Stimulated activated naive B cell treated with anti-CD40 and anti-IgM and Interleukin-4, amounts not matched to agents 10 μg/mL and 1 μg/mL and 100 μg/mL, for 72 hours (primary cell): ENCODE measurements at regions not wholly inside any gene's neighbourhood (a gene's known extent, or its start where the extent isn't known, plus 50 kb on each side); places are given as distances from the start of the nearest gene placed in this dataset.
"Not testable (repeated sequence)": the region's sequence is repeated elsewhere in the genome, so short reads cannot be mapped to it uniquely, and the experiment has no call there.

ENCODE experiments used
- ATAC-seq, 2 donors: fragments of 150-1000 bp; cut with Tn5 transposase; replicated peaks; 2 replicates each; pipeline ENCODE4 v1.10.0; 2021; ENCODE audit warnings: moderate library complexity in 1 of 2
- DNase-seq: peaks from one replicate; pipeline ENCODE4 v3.0.0; 2021
- H3K27ac Mint-ChIP-seq: one replicate; pipeline ENCODE4 v1.8.0; 2022; ENCODE audit warnings: mild to moderate bottlenecking, mixed read lengths
- H3K27me3 Mint-ChIP-seq, 2 donors: one replicate each; pipeline ENCODE4 v1.8.0; 2022; ENCODE audit warnings: mixed read lengths in 2 of 2
- H3K36me3 Mint-ChIP-seq, 2 donors: one replicate each; pipeline ENCODE4 v1.8.0; 2022; ENCODE audit warnings: mixed read lengths in 2 of 2, mild to moderate bottlenecking in 1 of 2
- H3K4me1 Mint-ChIP-seq, 2 donors: one replicate each; pipeline ENCODE4 v1.8.0; 2022; ENCODE audit warnings: mixed read lengths in 2 of 2, mild to moderate bottlenecking in 1 of 2
- H3K4me3 Mint-ChIP-seq, 2 donors: one replicate each; pipeline ENCODE4 v1.8.0; 2022; ENCODE audit warnings: mild to moderate bottlenecking in 2 of 2, mixed read lengths in 2 of 2, moderate library complexity in 1 of 2
- H3K9me3 Mint-ChIP-seq, 2 donors: one replicate each; pipeline ENCODE4 v1.8.0; 2022; ENCODE audit warnings: mixed read lengths in 2 of 2, mild to moderate bottlenecking in 1 of 2

DNA sequence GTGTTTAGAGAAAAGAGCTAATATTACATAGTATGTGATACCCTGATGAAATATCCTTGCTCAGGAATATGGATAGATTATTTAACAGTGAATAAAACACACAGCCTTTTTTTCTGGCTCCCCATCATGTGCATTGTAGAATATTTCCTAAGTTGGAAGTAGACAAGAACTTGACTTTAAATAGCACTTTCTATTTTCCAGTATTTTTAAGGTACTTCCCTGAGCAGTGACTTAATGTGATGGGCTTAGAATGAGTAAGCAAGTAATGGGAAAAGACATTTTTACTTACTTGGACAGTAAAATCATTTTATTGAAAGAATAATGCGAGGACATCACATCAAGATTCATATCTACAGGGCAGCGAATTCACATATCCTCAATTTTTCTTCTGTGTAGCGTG lies 176.7 kb upstream of the SLC8A1 start:
- no peaks in the 10 kb centered on the region for H3K4me1 Mint-ChIP-seq
- no peak overlapping the region for H3K27ac Mint-ChIP-seq
- H3K36me3 Mint-ChIP-seq, result no peaks in the 10 kb centered on the region
- H3K4me3 Mint-ChIP-seq, result no peak overlapping the region
- no peak for ATAC-seq
- no peak for DNase-seq
- H3K9me3 Mint-ChIP-seq, result no peaks in the 10 kb centered on the region
- H3K27me3 Mint-ChIP-seq, result no peaks in the 10 kb centered on the region

DNA sequence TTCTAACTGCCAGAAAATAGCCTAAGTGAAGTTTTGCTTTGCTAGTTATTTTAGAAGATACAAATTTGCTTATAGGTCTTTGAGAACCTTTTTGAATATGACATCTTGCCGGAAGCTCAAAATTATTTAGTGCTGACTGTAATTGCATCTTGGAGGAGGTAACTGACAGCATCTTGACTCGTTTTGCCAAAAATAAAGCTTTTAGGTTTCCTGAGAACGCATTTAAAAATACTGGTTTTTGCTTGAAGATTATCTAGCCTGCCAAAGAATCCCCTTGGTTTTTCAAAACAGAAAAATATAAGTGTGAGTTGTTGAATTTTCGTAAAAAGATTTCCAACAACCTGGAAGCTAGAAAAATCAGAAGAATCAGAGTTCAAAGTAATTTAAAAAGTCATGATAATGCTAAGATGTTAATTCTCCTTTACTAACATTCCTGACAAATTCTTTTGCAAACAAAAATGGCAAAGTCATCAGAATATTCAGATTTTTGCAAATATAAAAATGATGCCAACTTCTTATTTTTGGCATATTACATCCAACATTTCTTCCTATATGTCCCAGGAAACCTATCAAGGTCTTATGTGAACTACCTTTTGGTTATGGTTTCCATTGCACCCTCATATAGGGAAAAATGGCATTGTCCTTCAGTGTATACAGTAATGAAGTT lies 178.0 kb upstream of the SLC8A1 start:
- Mint-ChIP-seq H3K36me3 (no peaks in the 10 kb centered on the region), H3K9me3 (no peaks in the 10 kb centered on the region), H3K27ac (no peak overlapping the region), H3K4me3 (no peak overlapping the region), H3K4me1 (no peaks in the 10 kb centered on the region), H3K27me3 (no peaks in the 10 kb centered on the region)
- DNase-seq (no peak), ATAC-seq (no peak)

DNA sequence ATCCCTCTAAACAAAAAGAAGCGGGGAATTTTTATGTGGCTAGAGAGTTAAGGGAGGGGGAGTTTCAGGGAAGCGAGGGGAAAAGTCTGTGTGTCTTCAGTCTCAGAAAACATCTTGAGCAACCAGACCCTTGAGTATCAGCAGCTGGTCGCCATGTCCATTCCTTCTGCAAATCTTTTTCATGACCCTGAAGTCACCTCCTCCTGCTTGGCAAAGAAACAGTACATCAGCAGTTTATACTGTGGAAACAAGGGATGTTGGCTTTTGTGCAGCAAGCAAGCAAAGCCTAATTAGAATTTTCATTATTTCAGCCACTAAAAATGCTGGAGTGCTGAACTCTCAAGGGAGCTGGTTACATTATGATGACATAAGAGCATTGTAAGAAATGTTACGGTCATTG lies 187.4 kb upstream of the SLC8A1 start:
- Mint-ChIP-seq H3K27ac (no peak overlapping the region), H3K9me3 (no peaks in the 10 kb centered on the region), H3K4me1 (no peaks in the 10 kb centered on the region), H3K4me3 (no peak overlapping the region), H3K27me3 (no peaks in the 10 kb centered on the region), H3K36me3 (no peaks in the 10 kb centered on the region)
- ATAC-seq (no peak), DNase-seq (no peak)

DNA sequence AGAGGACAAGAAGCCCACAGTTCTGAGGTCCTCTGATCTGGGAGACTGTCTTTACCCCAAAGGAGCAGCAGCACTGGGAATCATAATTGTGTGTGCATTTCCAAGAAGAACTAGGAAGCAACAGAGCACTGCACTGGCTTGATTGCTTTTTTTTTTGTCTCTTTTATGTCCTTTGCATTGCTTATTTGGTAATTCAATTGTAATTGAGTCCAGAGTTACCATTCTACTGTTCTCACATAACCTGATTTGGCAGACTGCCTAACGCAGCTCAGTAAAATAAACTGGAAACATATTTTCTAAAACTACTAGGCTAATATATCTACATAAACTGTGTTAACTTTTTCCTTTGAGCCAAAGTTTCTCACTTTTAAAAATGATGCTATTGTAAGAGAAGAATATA lies 190.3 kb upstream of the SLC8A1 start:
- no peak for ATAC-seq

DNA sequence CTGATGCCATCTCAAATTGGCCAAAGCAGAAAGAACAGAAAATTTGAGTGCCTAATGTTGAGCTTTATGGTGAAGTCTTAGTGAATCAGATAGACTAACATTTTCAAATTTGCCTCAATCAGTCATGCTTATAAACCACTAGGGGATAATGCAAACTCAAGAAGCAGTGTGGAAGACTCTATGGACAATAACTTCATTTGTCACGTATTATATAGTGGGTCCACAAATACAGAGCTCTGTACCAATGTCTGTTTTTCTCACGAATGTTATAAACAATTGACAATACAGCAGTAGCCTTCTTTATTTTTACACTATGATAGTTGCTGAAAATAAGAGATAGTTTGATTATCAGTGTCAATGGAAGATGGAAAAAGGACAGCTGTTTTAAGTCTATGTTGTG lies 190.8 kb upstream of the SLC8A1 start:
- H3K4me1 Mint-ChIP-seq, result no peaks in the 10 kb centered on the region
- no peaks in the 10 kb centered on the region for H3K27me3 Mint-ChIP-seq
- H3K27ac Mint-ChIP-seq, result no peak overlapping the region
- no peak for ATAC-seq
- H3K9me3 Mint-ChIP-seq, result no peaks in the 10 kb centered on the region
- DNase-seq, result no peak
- no peaks in the 10 kb centered on the region for H3K36me3 Mint-ChIP-seq
- no peak overlapping the region for H3K4me3 Mint-ChIP-seq

More for the DNA sequence above, 190.3 kb upstream of the SLC8A1 start:
- DNase-seq, result no peak
- Mint-ChIP-seq H3K27me3 (no peaks in the 10 kb centered on the region), H3K4me1 (no peaks in the 10 kb centered on the region), H3K27ac (no peak overlapping the region), H3K4me3 (no peak overlapping the region), H3K36me3 (no peaks in the 10 kb centered on the region), H3K9me3 (no peaks in the 10 kb centered on the region)

DNA sequence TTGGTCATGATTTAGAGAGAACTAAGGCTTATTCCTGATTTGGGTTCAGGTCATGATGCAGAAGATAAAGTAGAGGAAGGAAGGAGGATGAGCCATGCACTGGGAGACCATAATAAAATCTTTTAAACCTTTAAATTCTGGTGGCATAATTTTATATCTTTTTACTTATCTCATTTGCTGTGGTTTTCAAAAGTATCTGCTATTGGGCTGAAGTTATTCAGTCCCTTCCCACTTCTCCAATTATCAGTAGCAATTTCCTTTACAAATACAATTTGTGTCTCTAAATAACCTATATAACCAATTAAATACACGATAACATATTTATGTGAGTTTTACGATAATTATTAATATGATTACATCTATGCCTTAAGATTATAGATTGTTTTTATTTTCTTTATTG lies 194.8 kb upstream of the SLC8A1 start:
- no peaks in the 10 kb centered on the region for H3K9me3 Mint-ChIP-seq
- H3K27ac Mint-ChIP-seq, result no peak overlapping the region
- ATAC-seq, result no peak
- no peak for DNase-seq
- no peaks in the 10 kb centered on the region for H3K27me3 Mint-ChIP-seq
- no peak overlapping the region for H3K4me3 Mint-ChIP-seq
- no peaks in the 10 kb centered on the region for H3K4me1 Mint-ChIP-seq
- H3K36me3 Mint-ChIP-seq, result no peaks in the 10 kb centered on the region

DNA sequence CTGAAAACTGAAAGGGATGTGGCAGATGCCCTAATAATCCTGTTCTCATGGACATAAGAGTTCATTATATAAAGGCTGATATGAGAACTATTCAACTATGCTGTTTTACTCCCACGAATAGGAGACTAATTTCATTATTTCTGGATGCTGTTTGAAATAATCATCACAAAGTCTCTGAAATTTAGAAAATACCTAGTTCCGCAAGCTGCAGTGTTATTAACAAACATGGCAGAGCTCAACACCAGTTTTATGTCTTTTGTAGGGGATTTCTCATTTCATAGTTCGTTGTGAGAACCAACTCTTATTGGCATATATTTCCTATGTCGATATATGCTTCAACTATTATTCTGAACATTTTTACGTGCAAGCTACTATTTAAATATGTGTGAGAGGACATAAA lies 200.3 kb upstream of the SLC8A1 start:
- Mint-ChIP-seq H3K9me3 (no peaks in the 10 kb centered on the region), H3K4me3 (no peak overlapping the region), H3K36me3 (no peaks in the 10 kb centered on the region), H3K27me3 (no peaks in the 10 kb centered on the region), H3K4me1 (no peaks in the 10 kb centered on the region), H3K27ac (no peak overlapping the region)
- ATAC-seq (no peak), DNase-seq (no peak)

DNA sequence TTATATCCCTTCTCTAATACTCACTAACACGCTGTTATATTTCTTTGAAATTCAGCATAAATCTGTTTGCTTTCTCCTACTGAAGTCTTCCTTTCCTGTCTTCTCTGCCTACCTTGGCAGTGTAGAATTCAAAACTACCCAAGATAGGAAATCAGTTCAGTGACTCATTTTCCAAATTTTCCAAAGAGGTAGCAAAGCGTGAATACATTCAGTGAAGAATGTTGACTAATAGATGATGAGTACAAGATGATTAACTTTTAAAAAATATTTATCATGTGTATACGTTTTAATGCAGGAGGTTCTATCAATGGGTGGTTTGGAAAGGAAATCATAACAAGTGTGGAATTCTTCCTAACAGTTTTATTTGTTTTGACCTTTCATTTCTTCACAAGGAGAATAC lies 201.9 kb upstream of the SLC8A1 start:
- Mint-ChIP-seq H3K9me3 (peaks cover 0 to 2% of the 10 kb centered on the region in 2 donors), H3K4me3 (no peak overlapping the region), H3K36me3 (no peaks in the 10 kb centered on the region), H3K27ac (no peak overlapping the region), H3K27me3 (no peaks in the 10 kb centered on the region), H3K4me1 (no peaks in the 10 kb centered on the region)
- ATAC-seq (no peak), DNase-seq (no peak)

DNA sequence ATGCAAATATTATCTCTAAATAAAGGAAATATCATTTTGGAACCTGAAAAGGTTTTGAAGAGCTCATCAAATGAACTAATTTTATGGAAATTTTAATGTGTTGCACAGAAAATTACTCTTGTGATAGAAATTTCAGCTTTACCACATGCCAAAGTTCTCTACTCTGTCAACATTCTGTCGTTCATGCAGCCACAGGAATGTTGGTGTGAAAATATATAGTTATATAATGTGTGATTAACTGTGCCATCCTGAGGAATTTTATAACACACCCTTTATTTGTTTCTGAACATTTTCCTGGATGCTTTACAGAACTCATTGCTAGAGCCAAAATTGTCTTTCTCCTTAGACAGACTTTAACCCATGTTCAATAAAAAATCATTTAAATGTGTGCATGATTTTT lies 202.5 kb upstream of the SLC8A1 start:
- H3K27ac Mint-ChIP-seq, result no peak overlapping the region
- no peaks in the 10 kb centered on the region for H3K36me3 Mint-ChIP-seq
- no peak overlapping the region for H3K4me3 Mint-ChIP-seq
- DNase-seq (no peak), ATAC-seq (no peak)
- H3K27me3 Mint-ChIP-seq, result no peaks in the 10 kb centered on the region
- H3K4me1 Mint-ChIP-seq, result no peaks in the 10 kb centered on the region
- H3K9me3 Mint-ChIP-seq, result peaks cover 0 to 2% of the 10 kb centered on the region in 2 donors

DNA sequence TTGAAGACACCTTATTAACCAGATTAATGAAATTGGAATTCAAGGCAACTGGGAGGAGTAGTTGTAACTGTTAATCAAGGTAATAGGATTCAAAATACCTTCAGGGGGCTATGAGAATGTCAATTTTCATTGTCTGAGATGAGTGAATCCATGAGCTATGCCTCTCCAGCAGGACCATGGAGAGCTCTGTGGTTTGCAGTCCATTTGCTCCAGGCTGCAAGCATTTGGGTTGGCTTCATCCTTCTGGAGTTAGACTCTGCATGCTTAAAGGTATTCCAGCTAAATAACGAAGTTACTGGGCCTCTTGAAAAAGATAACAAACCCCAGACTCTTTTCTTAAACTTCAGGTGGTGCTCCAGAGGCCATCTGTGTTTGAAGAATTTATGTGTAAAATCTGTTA lies 207.1 kb upstream of the SLC8A1 start:
- DNase-seq, result no peak
- Mint-ChIP-seq H3K9me3 (peaks cover 0 to 2% of the 10 kb centered on the region in 2 donors), H3K4me3 (no peak overlapping the region), H3K4me1 (no peaks in the 10 kb centered on the region), H3K27ac (no peak overlapping the region), H3K36me3 (no peaks in the 10 kb centered on the region), H3K27me3 (no peaks in the 10 kb centered on the region)
- ATAC-seq, result no peak

DNA sequence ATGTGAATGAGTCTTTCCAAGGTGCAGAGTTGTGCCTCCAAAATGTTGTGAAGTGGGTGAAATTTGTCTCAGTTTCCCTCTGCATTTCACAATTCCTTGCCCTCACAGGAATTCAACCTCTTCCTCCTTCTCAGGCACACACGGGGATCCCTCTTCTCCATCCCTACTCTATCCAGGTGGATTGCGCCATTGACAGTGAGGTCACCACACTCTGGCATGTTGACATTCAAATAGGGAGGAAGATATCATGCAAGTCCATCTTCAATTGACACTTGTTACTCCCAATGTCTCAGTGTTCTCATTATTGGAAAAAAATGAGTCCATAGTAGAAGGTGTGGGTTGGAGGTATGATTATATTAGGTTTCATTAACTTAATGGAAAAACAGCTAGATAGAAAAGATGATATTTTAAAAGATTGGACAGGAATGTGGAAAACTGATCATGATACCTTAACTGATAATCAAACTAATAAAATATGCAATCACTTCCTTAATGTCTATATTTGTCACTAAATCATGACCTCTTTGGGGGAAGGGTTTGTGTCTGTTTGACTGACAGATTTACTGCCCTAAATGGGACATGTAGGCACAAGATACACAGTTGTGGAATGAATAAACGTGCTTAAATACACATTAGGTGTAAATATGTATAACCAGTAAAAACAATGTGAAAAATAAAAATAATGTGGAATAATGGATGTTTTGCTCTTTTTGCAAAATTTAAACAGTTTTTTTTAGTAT lies 213.8 kb upstream of the SLC8A1 start:
- Mint-ChIP-seq H3K27me3 (no peaks in the 10 kb centered on the region), H3K27ac (no peak overlapping the region), H3K36me3 (no peaks in the 10 kb centered on the region), H3K4me3 (no peak overlapping the region), H3K9me3 (no peaks in the 10 kb centered on the region), H3K4me1 (no peaks in the 10 kb centered on the region)
- DNase-seq (no peak), ATAC-seq (no peak)

DNA sequence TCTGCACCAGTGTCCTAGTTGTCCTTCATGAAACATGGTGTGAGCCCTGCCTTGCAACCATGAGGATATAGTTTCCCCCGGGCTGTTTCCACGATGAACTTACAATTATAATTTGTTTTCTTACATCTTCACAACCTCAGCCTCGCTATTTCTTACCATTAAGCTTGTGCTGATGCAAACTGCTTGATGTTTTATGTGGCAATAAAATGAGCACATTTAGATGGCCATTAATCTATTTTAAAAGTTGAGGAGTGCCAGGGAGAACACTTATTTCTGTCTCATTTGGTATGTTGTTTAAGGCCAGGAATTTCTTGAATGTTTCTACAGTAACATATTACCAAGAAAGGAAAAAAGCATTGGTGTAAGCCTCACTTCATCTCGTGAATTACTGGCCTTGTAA lies 214.5 kb upstream of the SLC8A1 start:
- Mint-ChIP-seq H3K36me3 (no peaks in the 10 kb centered on the region), H3K27me3 (no peaks in the 10 kb centered on the region), H3K9me3 (no peaks in the 10 kb centered on the region), H3K4me1 (no peaks in the 10 kb centered on the region), H3K4me3 (no peak overlapping the region), H3K27ac (no peak overlapping the region)
- ATAC-seq (no peak), DNase-seq (no peak)

DNA sequence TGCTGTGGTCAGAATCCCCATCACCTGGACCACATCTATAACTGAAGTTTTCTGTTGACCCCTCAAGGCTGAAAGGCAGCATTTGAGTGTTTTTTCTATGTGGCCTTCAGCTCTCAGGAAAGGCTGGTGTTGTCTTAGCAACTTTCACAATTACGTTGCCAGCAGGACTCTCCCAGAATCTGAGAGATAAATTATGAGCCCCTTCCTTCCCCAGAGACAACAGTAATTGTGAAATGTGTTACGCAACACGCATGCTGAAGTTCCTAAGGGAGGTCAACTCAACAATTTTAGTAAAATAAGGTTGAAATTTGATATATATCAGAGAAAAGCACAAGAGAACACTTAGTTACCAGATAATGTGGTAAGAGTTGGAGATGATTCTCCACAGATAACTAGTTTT lies 216.5 kb upstream of the SLC8A1 start:
- ATAC-seq (no peak), DNase-seq (no peak)
- H3K27ac Mint-ChIP-seq, result no peak overlapping the region

DNA sequence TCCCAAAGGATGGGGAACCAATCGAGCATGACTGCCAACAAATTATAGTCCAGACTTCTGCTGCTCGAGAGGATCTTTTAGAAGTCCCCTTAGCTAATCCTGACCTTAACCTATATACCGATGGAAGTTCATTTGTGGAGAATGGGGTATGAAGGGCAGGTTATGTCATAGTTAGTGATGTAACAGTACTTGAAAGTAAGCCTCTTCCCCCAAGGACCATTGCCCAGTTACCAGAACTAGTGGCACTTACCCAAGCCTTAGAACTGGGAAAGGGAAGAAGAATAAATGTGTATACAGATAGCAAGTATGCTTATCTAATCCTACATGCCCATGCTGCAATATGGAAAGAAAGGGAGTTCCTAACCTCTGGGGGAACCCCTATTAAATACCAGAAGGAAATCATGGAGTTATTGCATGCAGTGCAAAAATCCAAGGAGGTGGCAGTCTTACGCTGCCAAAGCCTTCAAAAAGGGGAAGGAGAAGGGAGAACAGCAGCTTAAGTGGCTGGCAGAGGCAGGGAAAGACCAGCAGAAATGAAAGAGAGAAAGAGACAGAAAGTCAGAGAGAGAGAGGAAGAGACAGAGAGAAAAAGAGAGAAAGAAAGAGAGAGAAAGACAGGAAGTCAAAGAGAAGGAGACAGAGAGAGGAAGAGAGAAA lies 224.4 kb upstream of the SLC8A1 start:
- not testable (repeated sequence) for H3K27ac Mint-ChIP-seq, ATAC-seq, H3K27me3 Mint-ChIP-seq, H3K36me3 Mint-ChIP-seq, DNase-seq, H3K4me3 Mint-ChIP-seq, H3K4me1 Mint-ChIP-seq, H3K9me3 Mint-ChIP-seq

More for the DNA sequence above, 216.5 kb upstream of the SLC8A1 start:
- Mint-ChIP-seq H3K4me3 (no peak overlapping the region), H3K4me1 (no peaks in the 10 kb centered on the region), H3K9me3 (peaks cover 3 to 4% of the 10 kb centered on the region in 2 donors), H3K36me3 (no peaks in the 10 kb centered on the region), H3K27me3 (no peaks in the 10 kb centered on the region)

DNA sequence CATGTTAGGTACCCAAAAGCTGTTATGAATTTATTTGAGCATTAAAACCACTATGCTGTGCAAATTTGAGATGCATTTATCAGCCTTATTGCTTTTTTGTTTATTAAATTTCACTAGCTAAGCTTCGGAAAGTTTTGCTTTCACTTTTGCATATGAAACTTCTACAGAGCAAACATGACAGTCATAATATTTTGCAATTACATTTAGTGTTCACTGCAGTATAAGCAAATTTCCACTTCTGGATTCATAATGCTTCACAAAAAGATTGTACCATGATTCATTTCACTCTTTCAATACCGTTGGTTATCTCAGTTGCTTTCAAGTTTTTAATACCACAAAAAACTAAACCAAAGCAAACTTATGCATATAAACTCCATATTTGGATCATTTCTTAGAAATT lies 228.7 kb upstream of the SLC8A1 start:
- Mint-ChIP-seq H3K4me3 (peak overlapping the region in 1 of 2 donors; percentile 26), H3K27me3 (no peaks in the 10 kb centered on the region), H3K9me3 (peaks cover 4 to 11% of the 10 kb centered on the region in 2 donors), H3K36me3 (no peaks in the 10 kb centered on the region), H3K27ac (no peak overlapping the region), H3K4me1 (peaks cover 0 to 1% of the 10 kb centered on the region in 2 donors)
- ATAC-seq (peak; percentile 25 to 60), DNase-seq (no peak)
